WTC11 (cell line): ENCODE measurements at regions not wholly inside any gene's neighbourhood (a gene's known extent, or its start where the extent isn't known, plus 50 kb on each side); places are given as distances from the start of the nearest gene placed in this dataset.
"Not testable (repeated sequence)": the region's sequence is repeated elsewhere in the genome, so short reads cannot be mapped to it uniquely, and the experiment has no call there.

Experiments used
- ATAC-seq: fragments of 200-7000 bp; cut with Tn5 transposase; 2 replicates; pipeline ENCODE4 v1.10.0; 2021; ENCODE audit warnings: mild to moderate bottlenecking, moderate library complexity
- CTCF ChIA-PET: fragments of 300-600 bp; sonication (Branson Sonifier 250); formaldehyde crosslinking; loops from one replicate; lab custom pipeline; 2021; ENCODE audit warnings: antibody characterized with exemption; lab: Charles Lee
- POLR2A ChIA-PET: fragments of 350-600 bp; sonication (Branson Sonifier 250); formaldehyde crosslinking; loops from one replicate; lab custom pipeline; 2021; ENCODE audit warnings: antibody characterized with exemption; lab: Charles Lee
- DNase-seq: peaks from one replicate; pipeline ENCODE4 v3.0.0; 2021; ENCODE audit warnings: low spot score
- H3K27ac Mint-ChIP-seq: 2 replicates; pipeline ENCODE4 v1.8.0; 2021; ENCODE audit warnings: mixed read lengths
- H3K27me3 Mint-ChIP-seq: 2 replicates; pipeline ENCODE4 v1.8.0; 2021; ENCODE audit warnings: low read depth, mild to moderate bottlenecking, moderate library complexity, mixed read lengths
- H3K36me3 Mint-ChIP-seq: 2 replicates; pipeline ENCODE4 v1.8.0; 2021; ENCODE audit warnings: mixed read lengths
- H3K4me1 Mint-ChIP-seq: 2 replicates; pipeline ENCODE4 v1.8.0; 2022; ENCODE audit warnings: mixed read lengths
- H3K4me3 Mint-ChIP-seq: 2 replicates; pipeline ENCODE4 v1.8.0; 2021; ENCODE audit warnings: mild to moderate bottlenecking, moderate library complexity, mixed read lengths
- H3K9me3 Mint-ChIP-seq: 2 replicates; pipeline ENCODE4 v1.8.0; 2021; ENCODE audit warnings: mixed read lengths
- AR ChIP-seq: fragments of 250-450 bp; sonication (Bioruptor Pico); IDR thresholded peaks from 2 replicates; pipeline ENCODE4 v1.9.0; 2021; ENCODE audit warnings: mild to moderate bottlenecking
- ATF3 ChIP-seq: sonication (generic); formaldehyde crosslinking; conservative IDR thresholded peaks from 2 replicates; pipeline ENCODE4 v1.8.1; 2022; ENCODE audit warnings: mild to moderate bottlenecking, missing genetic modification reagents
- HMGXB4 ChIP-seq: sonication (generic); formaldehyde crosslinking; IDR thresholded peaks from 2 replicates; pipeline ENCODE4 v1.8.1; 2023; ENCODE audit warnings: mild to moderate bottlenecking, moderate library complexity, missing genetic modification reagents
- IRF2 ChIP-seq: sonication (generic); formaldehyde crosslinking; IDR thresholded peaks from 2 replicates; pipeline ENCODE4 v1.8.0; 2022; ENCODE audit warnings: low read depth, missing genetic modification reagents, borderline replicate concordance
- NFATC4 ChIP-seq: fragments of 250-450 bp; sonication (Bioruptor Pico); IDR thresholded peaks from 2 replicates; pipeline ENCODE4 v1.9.0; 2021; ENCODE audit warnings: mild to moderate bottlenecking
- NR1H2 ChIP-seq: sonication (generic); formaldehyde crosslinking; IDR thresholded peaks from 2 replicates; pipeline ENCODE4 v1.9.0; 2021; ENCODE audit warnings: mild to moderate bottlenecking, moderate library complexity, missing genetic modification reagents
- PRRX2 ChIP-seq: fragments of 250-450 bp; sonication (Bioruptor Pico); IDR thresholded peaks from 2 replicates; pipeline ENCODE4 v1.8.0; 2021; ENCODE audit warnings: mild to moderate bottlenecking
- STAT6 ChIP-seq: sonication (generic); formaldehyde crosslinking; conservative IDR thresholded peaks from 2 replicates; pipeline ENCODE4 v1.8.1; 2023; ENCODE audit warnings: mild to moderate bottlenecking, low read depth, missing genetic modification reagents, moderate library complexity
- TP53 ChIP-seq: sonication (generic); formaldehyde crosslinking; IDR thresholded peaks from 2 replicates; pipeline ENCODE4 v1.8.1; 2023; ENCODE audit warnings: mild to moderate bottlenecking, missing genetic modification reagents
- TF ChIP-seq, protein P1 (sequence below): sonication (generic); formaldehyde crosslinking; IDR thresholded peaks from 2 replicates; pipeline ENCODE4 v1.8.1; 2022; ENCODE audit warnings: missing genetic modification reagents, borderline replicate concordance

- H3K27me3 Mint-ChIP-seq: peaks cover 3% of the 10 kb centered on the region; the same call in 1 of the 2 replicates
- no peak overlapping the region for H3K27ac Mint-ChIP-seq
- no peak for ATAC-seq
- POLR2A ChIA-PET: no interaction called here
- peaks cover 10% of the 10 kb centered on the region for H3K36me3 Mint-ChIP-seq
- CTCF ChIA-PET: interaction anchor here (1.4 kb wide), 1 partner anchor 157 kb away, joined by 5 read pairs; no protein-coding TSS in a partner anchor
- H3K4me1 Mint-ChIP-seq: peaks cover 6% of the 10 kb centered on the region
- H3K4me3 Mint-ChIP-seq: no peak overlapping the region
- no peak for DNase-seq
- TF ChIP-seq NFATC4: no peak
- H3K9me3 Mint-ChIP-seq: peaks cover 25% of the 10 kb centered on the region
These were observed 151.5 kb upstream of the SALL3 start for GRCh38 chr18:78828131-78828530.

GRCh38 chr18:78829026-78829425, 150.6 kb upstream of the SALL3 start:
- H3K27ac Mint-ChIP-seq, H3K27me3 Mint-ChIP-seq, DNase-seq, H3K4me1 Mint-ChIP-seq, POLR2A ChIA-PET, H3K4me3 Mint-ChIP-seq, H3K36me3 Mint-ChIP-seq, ATAC-seq: not testable (repeated sequence)
- peaks cover 23% of the 10 kb centered on the region for H3K9me3 Mint-ChIP-seq
- CTCF ChIA-PET: interaction anchor here (1.4 kb wide), 1 partner anchor 156 kb away, joined by 5 read pairs; no protein-coding TSS in a partner anchor

- TF ChIP-seq IRF2 (CRISPR knock-in tag) (no peak), ATF3 (no peak), HMGXB4 (CRISPR knock-in tag) (no peak), PRRX2 (CRISPR knock-in tag) (no peak), NR1H2 (CRISPR knock-in tag) (no peak), STAT6 (CRISPR knock-in tag) (no peak), TP53 (CRISPR knock-in tag) (no peak), AR (CRISPR knock-in tag) (no peak)
- TF ChIP-seq, protein P1, sequence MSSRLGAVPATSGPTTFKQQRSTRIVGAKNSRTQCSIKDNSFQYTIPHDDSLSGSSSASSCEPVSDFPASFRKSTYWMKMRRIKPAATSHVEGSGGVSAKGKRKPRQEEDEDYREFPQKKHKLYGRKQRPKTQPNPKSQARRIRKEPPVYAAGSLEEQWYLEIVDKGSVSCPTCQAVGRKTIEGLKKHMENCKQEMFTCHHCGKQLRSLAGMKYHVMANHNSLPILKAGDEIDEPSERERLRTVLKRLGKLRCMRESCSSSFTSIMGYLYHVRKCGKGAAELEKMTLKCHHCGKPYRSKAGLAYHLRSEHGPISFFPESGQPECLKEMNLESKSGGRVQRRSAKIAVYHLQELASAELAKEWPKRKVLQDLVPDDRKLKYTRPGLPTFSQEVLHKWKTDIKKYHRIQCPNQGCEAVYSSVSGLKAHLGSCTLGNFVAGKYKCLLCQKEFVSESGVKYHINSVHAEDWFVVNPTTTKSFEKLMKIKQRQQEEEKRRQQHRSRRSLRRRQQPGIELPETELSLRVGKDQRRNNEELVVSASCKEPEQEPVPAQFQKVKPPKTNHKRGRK (CRISPR knock-in tag): no peak
- H3K9me3 Mint-ChIP-seq: peaks cover 26% of the 10 kb centered on the region
These were observed 149.5 kb upstream of the SALL3 start for GRCh38 chr18:78830161-78830560.

More at GRCh38 chr18:78830161-78830560, 149.5 kb upstream of the SALL3 start:
- Mint-ChIP-seq H3K4me1 (no peaks in the 10 kb centered on the region), H3K27ac (no peak overlapping the region), H3K4me3 (no peak overlapping the region), H3K27me3 (peaks cover 2% of the 10 kb centered on the region; the same call in 1 of the 2 replicates), H3K36me3 (peaks cover 10% of the 10 kb centered on the region)
- ATAC-seq (no peak), DNase-seq (no peak)
- CTCF ChIA-PET: no interaction called here
- POLR2A ChIA-PET: no interaction called here
